ENCODE measurements at regions not wholly inside any gene's neighbourhood (a gene's known extent, or its start where the extent isn't known, plus 50 kb on each side); places are given as distances from the start of the nearest gene placed in this dataset.

GRCh38 chr1:2923351-2923750 is 97.9 kb upstream of the ACTRT2 start:
- Mint-ChIP-seq H3K27ac (no peak overlapping the region), H3K4me1 (peaks cover 3% of the 10 kb centered on the region)

GRCh38 chr1:2925291-2925690 is 96.0 kb upstream of the ACTRT2 start:
- H2AFZ ChIP-seq (ENCODE audit: insufficient read depth, low read depth, low read length, poor library complexity, severe bottlenecking), result no peak overlapping the region
- Mint-ChIP-seq H3K4me1 (peaks cover 3% of the 10 kb centered on the region), H3K27me3 (no peaks in the 10 kb centered on the region), H3K9me3 (ENCODE audit: insufficient read depth) (no peaks in the 10 kb centered on the region), H3K27ac (no peak overlapping the region), H3K4me3 (no peak overlapping the region)
- CTCF ChIA-PET, result no interaction called here
- no peak for TF ChIP-seq CTCF (IDR thresholded peaks at IDR 0.05)
- TF ChIP-seq EZH2 (IDR thresholded peaks at IDR 0.05; ENCODE audit: borderline replicate concordance, insufficient read depth, low read depth, low read length, poor library complexity, severe bottlenecking), result no peak
- no peaks in the 10 kb centered on the region for H3K36me3 ChIP-seq (replicated peaks in 1 of 2; ENCODE audit: control extremely low read depth in 1 of 2, control insufficient read depth in 1 of 2, extremely low read depth in 1 of 2, insufficient read depth in 2 of 2, low read length in 1 of 2)
- H3K9me3 ChIP-seq (ENCODE audit: control extremely low read depth in 1 of 3, control insufficient read depth in 2 of 3, insufficient read depth in 1 of 3, low read length in 2 of 3), result peaks cover 0 to 2% (median 0%) of the 10 kb centered on the region in 3 donors
- H3K4me3 ChIP-seq (ENCODE audit: control extremely low read depth in 1 of 5, extremely low read depth in 1 of 5, insufficient read depth in 1 of 5, low read depth in 2 of 5, low read length in 4 of 5), result no peak overlapping the region
- H3K79me2 ChIP-seq (ENCODE audit: control insufficient read depth, insufficient read depth, low read length), result no peaks in the 10 kb centered on the region
- peaks cover 0 to 2% of the 10 kb centered on the region in 2 donors for H3K4me1 ChIP-seq (ENCODE audit: control insufficient read depth in 2 of 2, insufficient read depth in 2 of 2, low read length in 2 of 2)
- no peaks in the 10 kb centered on the region for H4K20me1 ChIP-seq (ENCODE audit: control insufficient read depth, insufficient read depth, low read length, poor library complexity, severe bottlenecking)
- WGBS (ENCODE audit: insufficient coverage), result 85% methylated on average over 9 of the region's 13 CpGs
- intact Hi-C loops (cut with micrococcal nuclease), result no loop called here
- ATAC-seq (ENCODE audit: low read depth), result no peak
- DNase-seq, result no peak
- H3K9ac ChIP-seq (ENCODE audit: low read length), result no peak overlapping the region
- no peaks in the 10 kb centered on the region for H3K27me3 ChIP-seq (replicated peaks in 1 of 4; ENCODE audit: control extremely low read depth in 1 of 4, control insufficient read depth in 3 of 4, insufficient read depth in 4 of 4, low read length in 3 of 4)
- no peak overlapping the region for H3K4me2 ChIP-seq (replicated peaks; ENCODE audit: low read depth, low read length, poor library complexity, severe bottlenecking)
- POLR2A ChIA-PET, result no interaction called here
- H3K27ac ChIP-seq (ENCODE audit: low read length in 2 of 2), result no peak overlapping the region

More at GRCh38 chr1:2923351-2923750, 97.9 kb upstream of the ACTRT2 start:
- peaks cover 0 to 2% (median 0%) of the 10 kb centered on the region in 3 donors for H3K9me3 ChIP-seq (ENCODE audit: control extremely low read depth in 1 of 3, control insufficient read depth in 2 of 3, insufficient read depth in 1 of 3, low read length in 2 of 3)
- H3K79me2 ChIP-seq (ENCODE audit: control insufficient read depth, insufficient read depth, low read length), result no peaks in the 10 kb centered on the region
- ChIA-PET POLR2A (no interaction called here), CTCF (no interaction called here)
- intact Hi-C loops (cut with micrococcal nuclease), result no loop called here
- H3K4me3 Mint-ChIP-seq, result no peak overlapping the region
- ATAC-seq (ENCODE audit: low read depth), result no peak
- H3K9me3 Mint-ChIP-seq (ENCODE audit: insufficient read depth), result no peaks in the 10 kb centered on the region
- no peak for TF ChIP-seq EZH2 (IDR thresholded peaks at IDR 0.05; ENCODE audit: borderline replicate concordance, insufficient read depth, low read depth, low read length, poor library complexity, severe bottlenecking)
- TF ChIP-seq CTCF (IDR thresholded peaks at IDR 0.05), result no peak
- no peaks in the 10 kb centered on the region for H3K27me3 ChIP-seq (replicated peaks in 1 of 4; ENCODE audit: control extremely low read depth in 1 of 4, control insufficient read depth in 3 of 4, insufficient read depth in 4 of 4, low read length in 3 of 4)
- no peaks in the 10 kb centered on the region for H3K36me3 ChIP-seq (replicated peaks in 1 of 2; ENCODE audit: control extremely low read depth in 1 of 2, control insufficient read depth in 1 of 2, extremely low read depth in 1 of 2, insufficient read depth in 2 of 2, low read length in 1 of 2)
- 80% methylated on average over 21 of the region's 21 CpGs for WGBS (ENCODE audit: insufficient coverage)
- no peaks in the 10 kb centered on the region for H4K20me1 ChIP-seq (ENCODE audit: control insufficient read depth, insufficient read depth, low read length, poor library complexity, severe bottlenecking)
- no peak overlapping the region for H3K27ac ChIP-seq (ENCODE audit: low read length in 2 of 2)
- no peak overlapping the region for H3K4me3 ChIP-seq (ENCODE audit: control extremely low read depth in 1 of 5, extremely low read depth in 1 of 5, insufficient read depth in 1 of 5, low read depth in 2 of 5, low read length in 4 of 5)
- no peaks in the 10 kb centered on the region for H3K27me3 Mint-ChIP-seq
- H3K4me2 ChIP-seq (replicated peaks; ENCODE audit: low read depth, low read length, poor library complexity, severe bottlenecking), result no peak overlapping the region
- H3K9ac ChIP-seq (ENCODE audit: low read length), result no peak overlapping the region
- no peak overlapping the region for H2AFZ ChIP-seq (ENCODE audit: insufficient read depth, low read depth, low read length, poor library complexity, severe bottlenecking)
- peaks cover 0 to 2% of the 10 kb centered on the region in 2 donors for H3K4me1 ChIP-seq (ENCODE audit: control insufficient read depth in 2 of 2, insufficient read depth in 2 of 2, low read length in 2 of 2)
- no peak for DNase-seq
